Transverse colon (tissue), 4 donors: ENCODE measurements at regions not wholly inside any gene's neighbourhood (a gene's known extent, or its start where the extent isn't known, plus 50 kb on each side); places are given as distances from the start of the nearest gene placed in this dataset.

ENCODE experiments used
- CTCF ChIP-seq, 5 experiments: fragments of 200-600 bp in 3 of 5; fragments of 450-650 bp in 2 of 5; sonication (generic) in 3 of 5; IDR thresholded peaks; 1 replicate in 2 of 5; 2 replicates in 3 of 5; pipeline ENCODE4 v1.5.1; 2016 to 2017; ENCODE audit warnings: antibody characterized with exemption in 5 of 5, inconsistent platforms in 3 of 5, mild to moderate bottlenecking in 2 of 5, moderate library complexity in 1 of 5
- POLR2A ChIP-seq: fragments of 450-650 bp; IDR thresholded peaks from one replicate; pipeline ENCODE4 v1.6.1; 2016; ENCODE audit warnings: antibody characterized with exemption, mild to moderate bottlenecking, moderate library complexity
- POLR2AphosphoS5 ChIP-seq, 3 donors: sonication (generic); formaldehyde crosslinking; IDR thresholded peaks; one replicate each; pipeline ENCODE4 v1.6.1; 2016; ENCODE audit warnings: antibody characterized with exemption in 3 of 3

- no peak for TF ChIP-seq POLR2AphosphoS5 (IDR thresholded peaks at IDR 0.05)
- no peak for TF ChIP-seq CTCF (IDR thresholded peaks at IDR 0.05)
- TF ChIP-seq POLR2A, result no peak
These were observed 209.3 kb downstream of the HS3ST3B1 start for GRCh38 chr17:14510136-14510535.
